GM21529 (cell line): ENCODE measurements at regions not wholly inside any gene's neighbourhood (a gene's known extent, or its start where the extent isn't known, plus 50 kb on each side); places are given as distances from the start of the nearest gene placed in this dataset.

Experiments used
- ATAC-seq: cut with Tn5 transposase; IDR thresholded peaks from one replicate; pipeline ENCODE4 v1.9.1; 2021; ENCODE audit not compliant: unreplicated experiment

GRCh38 chr6:105966481-105966880, 119.7 kb upstream of the PRDM1 start:
- ATAC-seq = no peak

- ATAC-seq = no peak
Observed at GRCh38 chr6:105964979-105965760, 121.0 kb upstream of the PRDM1 start.

- no peak for ATAC-seq
Observed at GRCh38 chr6:105954148-105954547, 132.0 kb upstream of the PRDM1 start.

GRCh38 chr6:105952772-105953690, 133.1 kb upstream of the PRDM1 start:
- no peak for ATAC-seq

- no peak for ATAC-seq
Observed at GRCh38 chr6:105952326-105952725, 133.8 kb upstream of the PRDM1 start.

- ATAC-seq = no peak
Observed at GRCh38 chr6:105951322-105951721, 134.8 kb upstream of the PRDM1 start.

GRCh38 chr6:105949869-105950268, 136.3 kb upstream of the PRDM1 start:
- no peak for ATAC-seq

- ATAC-seq = no peak
Observed at GRCh38 chr6:105943514-105943913, 142.6 kb upstream of the PRDM1 start.

GRCh38 chr6:105941621-105942412, 144.3 kb upstream of the PRDM1 start:
- no peak for ATAC-seq

GRCh38 chr6:105940990-105941389, 145.1 kb upstream of the PRDM1 start:
- no peak for ATAC-seq

GRCh38 chr6:105936972-105937371, 149.2 kb upstream of the PRDM1 start:
- no peak for ATAC-seq

- ATAC-seq = no peak
Observed at GRCh38 chr6:105935416-105935815, 150.7 kb upstream of the PRDM1 start.

GRCh38 chr6:105934708-105935107, 151.4 kb upstream of the PRDM1 start:
- no peak for ATAC-seq

- ATAC-seq = no peak
Observed at GRCh38 chr6:105932440-105932839, 153.7 kb upstream of the PRDM1 start.

GRCh38 chr6:105929626-105930025, 156.5 kb upstream of the PRDM1 start:
- no peak for ATAC-seq

GRCh38 chr6:105926318-105926717, 159.8 kb upstream of the PRDM1 start:
- ATAC-seq = no peak

GRCh38 chr6:105925706-105926105, 160.4 kb upstream of the PRDM1 start:
- no peak for ATAC-seq

- ATAC-seq = no peak
Observed at GRCh38 chr6:105921781-105922180, 164.4 kb upstream of the PRDM1 start.

GRCh38 chr6:105920071-105920470, 166.1 kb upstream of the PRDM1 start:
- ATAC-seq = no peak

- no peak for ATAC-seq
Observed at GRCh38 chr6:105917038-105917695, 169.0 kb upstream of the PRDM1 start.
